ENCODE measurements at regions not wholly inside any gene's neighbourhood (a gene's known extent, or its start where the extent isn't known, plus 50 kb on each side); places are given as distances from the start of the nearest gene placed in this dataset.

GRCh38 chr6:48550603-48551002 lies 439.6 kb upstream of the PTCHD4 start:
- TF ChIP-seq POLR2A (IDR thresholded peaks at IDR 0.05; ENCODE audit: extremely low read depth, insufficient read length), result no peak
- no peak for TF ChIP-seq CTCF (IDR thresholded peaks at IDR 0.05; ENCODE audit: low read depth, low read length)
- TF ChIP-seq MAX (IDR thresholded peaks at IDR 0.05; ENCODE audit: low read depth, low read length), result no peak

All from NB4 (cell line).